Skeletal muscle cell (primary cell): ENCODE measurements at regions not wholly inside any gene's neighbourhood (a gene's known extent, or its start where the extent isn't known, plus 50 kb on each side); places are given as distances from the start of the nearest gene placed in this dataset.
"Not testable (repeated sequence)": the region's sequence is repeated elsewhere in the genome, so short reads cannot be mapped to it uniquely, and the experiment has no call there.

Experiments
- DNase-seq: peaks from one replicate; pipeline ENCODE4 v3.0.0-alpha.2; 2010; ENCODE audit warnings: low read depth
- H3K4me3 ChIP-seq: 2 replicates; pipeline ENCODE4 v1.5.1; 2011; ENCODE audit warnings: low read depth, mild to moderate bottlenecking, control low read depth, low read length, moderate library complexity

DNA sequence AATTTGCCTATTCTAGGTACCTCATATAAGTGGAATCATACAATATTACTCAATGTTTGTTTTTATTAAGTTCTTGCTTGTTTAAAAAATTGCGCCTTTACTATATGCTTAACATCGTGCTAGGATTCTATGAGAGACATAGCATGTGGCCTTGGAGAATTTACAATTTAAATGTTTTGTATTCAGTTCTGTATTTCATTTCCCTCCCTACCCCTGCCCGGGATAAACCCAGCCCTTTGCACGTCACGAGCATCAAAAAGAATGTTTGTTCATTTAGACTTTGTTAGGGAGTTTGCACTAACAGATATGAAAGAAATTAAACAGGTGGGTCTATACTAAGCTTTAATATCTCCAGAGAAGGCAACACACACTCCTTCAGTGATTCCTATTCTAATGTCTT is 75.7 kb downstream of the C18orf54 start:
- H3K4me3 ChIP-seq, result no peak overlapping the region
- DNase-seq, result no peak

DNA sequence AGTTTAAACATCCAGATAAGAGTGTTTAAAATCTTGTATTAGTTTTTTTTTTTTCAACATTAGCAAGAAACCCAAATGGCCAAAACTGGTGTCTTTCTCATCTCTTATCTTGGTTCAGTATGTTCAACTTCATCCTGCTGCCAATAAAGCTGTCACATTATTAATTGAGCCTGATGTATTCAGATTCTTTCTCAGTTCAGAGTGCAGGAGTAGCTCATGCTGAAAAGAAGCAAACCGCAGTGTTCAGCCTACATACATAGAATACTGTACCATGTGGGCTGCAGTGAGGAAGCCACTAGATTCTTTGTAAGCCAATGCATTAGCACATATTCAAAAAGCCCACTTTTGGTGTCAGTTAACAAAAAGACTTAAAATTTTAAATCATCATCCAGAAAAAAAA is 76.2 kb downstream of the C18orf54 start:
- no peak overlapping the region for H3K4me3 ChIP-seq

GRCh38 chr18:54434453-54434852 is 76.7 kb downstream of the C18orf54 start:
- DNase-seq, result no peak
- no peak overlapping the region for H3K4me3 ChIP-seq

More for the DNA sequence above, 76.2 kb downstream of the C18orf54 start:
- no peak for DNase-seq

- DNase-seq, result no peak
Observed at GRCh38 chr18:54436501-54436900, 78.8 kb downstream of the C18orf54 start.

DNA sequence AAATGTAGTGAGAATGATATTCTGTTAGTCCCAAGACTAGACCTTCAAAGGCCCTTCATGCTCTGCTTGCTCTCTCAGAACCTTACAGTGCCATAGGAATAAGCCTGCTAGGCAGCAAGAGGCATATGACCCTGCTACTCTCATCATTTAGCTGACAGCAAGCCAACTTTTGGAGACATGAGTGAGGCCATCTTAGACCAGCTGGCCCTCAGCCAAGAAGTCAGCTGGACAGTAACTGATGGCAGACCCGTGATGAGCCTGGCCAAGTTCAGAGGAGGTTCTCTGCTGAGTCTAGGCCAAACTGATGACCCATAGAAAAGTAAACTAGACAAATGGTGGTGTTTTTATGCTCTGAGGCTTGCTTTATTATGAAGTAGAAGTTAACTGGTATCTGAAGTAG is 82.6 kb downstream of the C18orf54 start:
- DNase-seq, result no peak
- no peak overlapping the region for H3K4me3 ChIP-seq

More at GRCh38 chr18:54436501-54436900, 78.8 kb downstream of the C18orf54 start:
- no peak overlapping the region for H3K4me3 ChIP-seq

DNA sequence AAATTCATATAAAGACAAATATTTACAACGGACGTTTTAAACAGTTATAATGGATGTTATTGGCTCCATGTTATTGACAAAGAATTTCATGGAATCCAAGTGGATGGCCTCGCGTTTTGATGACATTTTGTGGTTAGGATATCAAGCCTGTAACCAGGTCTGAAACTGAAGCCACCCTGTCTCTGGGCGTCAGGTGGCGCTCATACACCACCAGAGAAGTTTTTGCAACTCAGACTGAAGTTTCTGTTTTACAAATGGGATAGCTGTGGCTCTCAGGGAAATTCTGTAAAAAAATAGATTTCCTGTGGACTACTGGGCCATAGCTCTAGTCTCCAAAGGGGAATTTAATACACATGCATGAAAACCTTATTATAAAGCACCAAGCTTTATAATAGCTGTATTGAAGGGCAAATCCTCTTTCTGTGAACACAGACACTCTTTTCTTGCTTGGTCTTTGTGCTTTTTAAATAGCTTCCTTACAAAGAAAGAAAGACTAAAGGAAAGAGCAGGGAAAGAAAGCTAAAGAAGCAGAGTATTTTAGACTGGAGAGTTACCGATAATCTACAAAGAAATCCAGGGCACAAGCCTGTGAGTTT is 86.7 kb downstream of the C18orf54 start:
- H3K4me3 ChIP-seq, result no peak overlapping the region
- DNase-seq, result peak; percentile 21

- H3K4me3 ChIP-seq, result no peak overlapping the region
- no peak for DNase-seq
Observed at GRCh38 chr18:54453996-54454395, 96.3 kb downstream of the C18orf54 start.

DNA sequence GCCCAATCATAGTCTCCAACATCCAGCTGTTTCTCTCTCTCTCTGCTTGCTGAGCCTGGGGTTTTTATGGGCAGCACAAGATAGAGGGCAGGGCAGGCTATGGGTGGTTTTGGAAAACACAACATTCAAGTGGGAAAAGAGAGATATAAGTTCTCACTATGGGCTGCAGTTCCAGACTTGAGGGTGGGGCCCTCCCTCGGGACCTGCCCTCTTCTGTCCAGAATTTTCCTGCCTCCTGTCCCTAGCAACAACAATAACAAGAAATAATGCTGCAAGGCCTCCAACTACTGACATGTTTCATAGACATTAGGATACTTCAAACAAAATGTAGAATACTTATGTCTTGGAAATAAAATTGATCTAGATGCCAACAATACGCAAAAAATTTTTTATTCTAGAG is 107.8 kb downstream of the C18orf54 start:
- H3K4me3 ChIP-seq, result no peak overlapping the region
- no peak for DNase-seq

DNA sequence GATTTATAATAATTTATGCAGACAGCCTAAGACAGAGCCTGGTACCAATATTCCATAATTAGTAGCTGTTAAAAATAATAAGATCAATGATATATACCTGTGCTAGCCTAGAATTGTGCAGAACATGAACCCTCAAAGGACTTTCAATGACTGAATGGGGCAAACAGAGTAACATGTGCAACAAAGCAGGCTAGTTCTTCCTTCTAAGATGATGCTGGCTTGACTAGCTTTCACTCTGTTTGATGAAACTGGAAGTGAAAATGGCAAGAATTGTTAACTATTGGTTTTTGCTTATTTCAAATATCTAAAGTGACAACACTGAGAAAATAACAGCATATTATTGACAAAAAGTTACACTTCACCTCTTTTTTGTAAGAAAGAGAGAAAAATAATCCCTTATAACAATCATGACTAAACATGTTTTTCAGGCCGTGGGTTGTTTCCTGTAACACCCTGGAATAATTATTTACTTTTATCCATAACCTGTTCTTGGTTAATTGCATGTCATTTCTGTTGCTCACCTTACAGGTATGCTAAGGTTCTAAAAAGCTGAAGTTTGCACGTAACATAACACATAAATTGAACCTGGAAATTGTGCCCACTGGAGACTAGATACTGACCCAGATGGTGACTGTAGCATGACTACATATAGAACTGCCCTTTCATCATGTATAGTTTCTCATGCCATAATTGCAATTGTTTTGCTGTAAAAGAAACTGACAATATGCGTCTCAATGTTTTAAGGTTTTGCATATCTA is 108.7 kb downstream of the C18orf54 start:
- DNase-seq, result no peak
- no peak overlapping the region for H3K4me3 ChIP-seq

GRCh38 chr18:54479365-54479764 is 111.7 kb upstream of the DYNAP start:
- H3K4me3 ChIP-seq, result no peak overlapping the region
- DNase-seq, result no peak

GRCh38 chr18:54480616-54481015 is 110.4 kb upstream of the DYNAP start:
- no peak overlapping the region for H3K4me3 ChIP-seq
- no peak for DNase-seq

GRCh38 chr18:54502451-54502850 is 88.6 kb upstream of the DYNAP start:
- not testable (repeated sequence) for DNase-seq, H3K4me3 ChIP-seq

DNA sequence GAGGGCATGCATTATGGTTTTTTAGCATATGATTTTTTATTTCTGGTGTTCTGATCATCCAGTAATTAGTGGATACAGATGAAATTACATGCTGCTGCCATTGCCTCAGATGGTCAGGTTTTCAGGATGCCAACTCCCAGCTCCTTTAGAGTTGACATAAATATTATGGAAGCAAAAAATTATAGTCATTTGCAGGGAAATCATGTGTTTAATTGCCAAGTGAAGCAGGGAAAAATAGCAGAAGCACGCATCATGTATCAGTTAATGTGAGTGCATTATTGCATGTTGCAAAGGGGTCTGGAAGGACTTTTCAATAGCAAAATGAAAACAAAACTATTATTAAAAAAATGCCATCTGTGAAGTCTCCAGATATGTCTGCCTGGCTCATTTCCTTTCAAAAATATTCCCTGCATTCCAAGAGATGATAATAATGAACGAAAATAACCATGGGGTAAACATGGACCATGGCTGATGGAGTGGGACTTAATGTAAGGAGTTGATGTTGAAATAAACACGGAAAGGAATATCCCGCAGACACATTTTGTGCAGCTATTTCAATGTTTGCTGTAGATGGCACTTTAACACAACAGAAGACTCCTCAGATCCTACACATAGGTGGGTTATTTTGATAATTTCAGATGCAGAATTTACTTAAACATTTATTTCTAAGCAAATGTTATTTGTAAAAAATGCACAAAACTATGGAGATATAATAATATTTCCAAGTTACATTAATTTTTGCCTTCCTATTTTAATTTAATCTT is 87.7 kb upstream of the DYNAP start:
- DNase-seq, result no peak

DNA sequence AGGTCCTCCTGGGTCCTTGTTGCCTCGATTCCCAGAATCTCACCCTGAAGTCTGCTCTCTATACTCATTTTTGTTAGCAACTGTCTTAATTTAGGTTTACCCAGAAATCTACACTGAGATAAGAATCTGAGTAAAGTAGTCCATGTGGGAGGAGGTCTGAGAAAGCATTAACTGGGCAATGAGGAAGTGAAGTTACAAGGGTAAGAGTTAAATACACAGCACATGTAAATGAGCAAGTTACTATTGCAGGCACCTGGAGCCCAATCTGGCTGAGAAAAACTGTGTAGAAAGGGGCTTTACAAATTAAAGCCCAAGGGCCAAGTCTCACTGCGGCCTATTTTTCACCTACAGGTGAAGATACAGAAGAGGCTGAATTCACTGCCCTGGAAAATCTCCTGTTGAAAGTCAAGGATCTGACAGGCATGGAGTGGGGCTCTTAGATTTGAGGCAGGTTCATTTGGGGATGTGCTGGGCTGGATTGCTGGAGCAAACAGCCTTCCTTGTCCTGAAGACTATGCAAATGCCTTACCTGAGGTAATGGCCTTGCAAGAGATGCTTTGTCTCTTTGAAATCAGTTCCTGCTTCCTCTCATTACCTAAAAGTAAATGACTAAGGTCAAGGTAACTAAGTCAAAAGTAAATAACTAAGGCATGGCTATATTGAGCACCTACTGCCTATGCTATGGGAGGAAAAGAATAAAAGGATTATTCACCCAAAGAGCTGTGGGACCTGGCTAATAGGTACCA is 84.4 kb upstream of the DYNAP start:
- no peak for DNase-seq
- no peak overlapping the region for H3K4me3 ChIP-seq

More for the DNA sequence above, 87.7 kb upstream of the DYNAP start:
- no peak overlapping the region for H3K4me3 ChIP-seq

GRCh38 chr18:54509793-54510192 is 81.3 kb upstream of the DYNAP start:
- no peak for DNase-seq
- no peak overlapping the region for H3K4me3 ChIP-seq

DNA sequence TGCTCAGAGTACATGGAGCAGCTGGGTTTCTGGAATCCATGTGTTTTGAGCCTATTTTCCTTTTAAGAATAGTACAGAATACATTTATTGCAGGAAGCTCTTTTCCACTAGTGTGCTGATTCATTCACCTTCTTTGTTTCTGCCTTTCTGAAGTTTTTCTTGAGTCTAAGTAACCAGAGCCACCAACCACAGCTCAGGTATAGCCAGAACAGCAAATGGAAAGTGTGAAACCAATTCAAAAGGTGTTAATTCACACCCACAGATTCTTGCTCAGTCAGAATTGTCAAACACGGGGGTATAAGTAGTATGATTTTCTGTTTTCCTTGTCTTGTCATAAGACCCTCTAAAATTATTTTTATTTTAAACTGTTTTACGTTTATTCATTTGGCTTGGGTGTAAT is 75.9 kb upstream of the DYNAP start:
- H3K4me3 ChIP-seq, result no peak overlapping the region
- DNase-seq, result no peak

GRCh38 chr18:54517521-54517920 is 73.5 kb upstream of the DYNAP start:
- no peak for DNase-seq
- no peak overlapping the region for H3K4me3 ChIP-seq

- DNase-seq, result no peak
- no peak overlapping the region for H3K4me3 ChIP-seq
Observed at GRCh38 chr18:54521846-54522245, 69.2 kb upstream of the DYNAP start.

DNA sequence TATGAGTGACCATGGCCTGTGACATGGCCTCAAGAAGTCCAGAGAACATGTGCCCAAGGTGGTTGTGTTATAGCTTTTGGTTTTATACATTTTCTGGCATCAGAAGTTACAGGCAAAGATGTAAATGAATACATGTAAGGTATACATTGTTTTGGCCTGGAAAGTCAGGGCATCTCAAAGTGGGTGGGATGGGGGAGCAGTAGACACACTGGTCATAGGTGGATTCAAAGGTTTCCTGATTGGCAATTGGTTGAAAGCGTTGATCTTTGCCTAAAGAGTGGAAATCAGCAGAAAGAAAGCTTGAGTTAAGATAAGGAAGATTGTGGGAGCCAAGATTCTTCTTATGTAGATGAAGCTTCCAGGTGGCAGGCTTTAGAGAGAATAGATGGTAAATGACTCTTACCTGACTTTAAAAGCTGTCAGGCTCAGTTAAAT is 62.1 kb upstream of the DYNAP start:
- no peak overlapping the region for H3K4me3 ChIP-seq
- DNase-seq, result no peak

DNA sequence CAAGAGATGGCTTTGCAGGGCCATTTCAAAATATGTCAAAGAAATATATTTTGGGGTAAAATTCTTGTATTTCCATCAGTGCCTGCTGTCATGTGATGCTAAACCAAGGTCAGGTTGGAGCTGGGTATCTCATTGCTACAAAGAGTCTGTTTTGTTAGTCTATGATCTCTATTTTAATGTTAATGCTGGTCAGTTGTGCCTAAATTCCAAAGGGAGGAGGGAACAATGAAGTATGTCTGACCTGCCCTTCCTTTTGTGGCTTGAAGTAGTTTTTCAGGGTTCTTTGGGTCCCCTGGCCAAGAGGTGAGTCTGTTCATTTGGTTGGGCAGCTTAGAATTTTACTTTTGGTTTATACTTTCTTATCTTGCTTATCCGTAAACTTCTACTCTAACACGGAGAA is 61.6 kb upstream of the DYNAP start:
- no peak overlapping the region for H3K4me3 ChIP-seq
- no peak for DNase-seq
